RWPE1 (cell line): ENCODE measurements at regions not wholly inside any gene's neighbourhood (a gene's known extent, or its start where the extent isn't known, plus 50 kb on each side); places are given as distances from the start of the nearest gene placed in this dataset.

ENCODE experiments used
- CTCF ChIA-PET: fragments of 350-600 bp; sonication (Branson Sonifier 250); formaldehyde crosslinking; extraction: SDS; loops from one replicate; lab custom pipeline; 2021; lab: Yijun Ruan, JAX
- POLR2A ChIA-PET: fragments of 400-600 bp; formaldehyde crosslinking; extraction: SDS; loops from one replicate; lab custom pipeline; 2020; ENCODE audit warnings: antibody characterized with exemption; ENCODE audit not compliant: low non-redundant PET; lab: Yijun Ruan, JAX
- DNase-seq: peaks from one replicate; pipeline ENCODE4 v3.0.0; 2012; ENCODE audit warnings: low spot score
- H3K27ac ChIP-seq: fragments of 450-650 bp; 2 replicates; pipeline ENCODE4 v1.5.1; 2017
- CTCF ChIP-seq: fragments of 450-650 bp; conservative IDR thresholded peaks from 2 replicates; pipeline ENCODE4 v1.5.1; 2017; ENCODE audit warnings: low read depth, mild to moderate bottlenecking

DNA sequence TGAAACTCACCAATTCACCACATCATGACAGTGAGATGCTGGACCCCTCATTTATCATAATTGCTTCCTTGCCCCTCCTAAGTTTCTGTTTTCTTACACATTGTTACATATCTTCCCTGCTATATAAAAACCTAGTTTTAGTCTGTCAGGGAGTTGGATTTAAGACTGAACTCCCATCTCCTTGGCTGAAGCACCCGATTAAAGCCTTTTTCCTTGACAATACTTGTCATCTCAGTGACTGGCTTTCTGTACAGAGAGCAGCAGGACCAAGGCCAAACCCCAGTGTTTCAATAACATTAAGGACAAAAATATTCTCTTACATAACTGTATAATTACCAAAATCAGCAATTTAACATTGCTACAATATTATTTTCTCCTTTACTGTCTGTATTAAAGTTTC lies 928.4 kb downstream of the TMTC2 start:
- CTCF ChIA-PET: interaction anchor here (0.6 kb wide), 1 partner anchor 32 kb away, joined by 3 read pairs; no protein-coding TSS in a partner anchor
- POLR2A ChIA-PET: no interaction called here
- no peak for TF ChIP-seq CTCF
- no peak for DNase-seq
- no peak overlapping the region for H3K27ac ChIP-seq

DNA sequence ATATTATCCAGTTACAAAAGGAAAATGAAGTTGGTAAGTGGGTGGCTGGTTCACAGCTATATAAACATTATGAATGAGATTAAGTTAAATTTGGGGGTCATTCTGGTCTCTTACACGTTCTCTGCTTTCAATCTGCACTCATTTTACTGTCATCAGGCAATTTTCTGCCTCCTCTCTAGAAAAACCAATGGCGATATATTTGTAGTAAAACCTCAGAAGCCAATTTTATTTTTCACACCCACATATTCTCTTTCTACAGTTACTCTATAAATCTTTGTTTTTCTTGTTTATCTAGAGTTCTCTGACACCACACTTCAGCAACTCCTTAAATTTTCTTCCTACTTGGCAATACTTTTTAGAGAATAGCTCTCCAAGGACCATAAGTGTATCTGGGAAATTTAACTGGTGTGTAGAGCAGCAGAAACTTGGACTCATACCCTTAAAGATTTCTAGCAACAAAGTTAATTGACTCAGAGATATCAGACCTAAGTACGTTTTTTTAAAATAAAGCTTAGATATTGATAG lies 926.9 kb downstream of the TMTC2 start:
- ChIA-PET CTCF (no interaction called here), POLR2A (no interaction called here)
- no peak for TF ChIP-seq CTCF
- no peak overlapping the region for H3K27ac ChIP-seq
- no peak for DNase-seq

GRCh38 chr12:83603106-83603505 lies 916.4 kb downstream of the TMTC2 start:
- H3K27ac ChIP-seq: no peak overlapping the region
- POLR2A ChIA-PET: no interaction called here
- DNase-seq: no peak
- TF ChIP-seq CTCF: no peak
- CTCF ChIA-PET: no interaction called here

DNA sequence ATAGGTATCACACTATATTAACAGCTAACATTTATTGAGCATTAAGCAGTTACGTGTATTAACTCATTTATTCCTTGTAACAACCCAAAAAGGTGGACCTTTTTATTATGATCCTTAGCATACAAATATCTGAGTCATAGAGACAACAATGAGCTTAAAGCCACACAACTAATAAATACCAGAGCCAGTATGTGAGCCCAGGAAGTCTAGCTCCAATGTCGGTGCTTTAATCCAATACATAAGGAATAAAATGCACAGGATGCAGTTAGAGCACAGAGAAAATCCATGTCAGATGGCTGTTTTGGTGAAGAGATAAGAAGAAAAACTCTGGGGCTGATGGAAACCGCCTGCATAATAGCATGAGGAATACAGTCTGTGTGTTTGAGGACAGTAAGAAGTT lies 888.6 kb downstream of the TMTC2 start:
- ChIA-PET POLR2A (no interaction called here), CTCF (no interaction called here)
- DNase-seq: no peak
- TF ChIP-seq CTCF: no peak
- H3K27ac ChIP-seq: no peak overlapping the region

DNA sequence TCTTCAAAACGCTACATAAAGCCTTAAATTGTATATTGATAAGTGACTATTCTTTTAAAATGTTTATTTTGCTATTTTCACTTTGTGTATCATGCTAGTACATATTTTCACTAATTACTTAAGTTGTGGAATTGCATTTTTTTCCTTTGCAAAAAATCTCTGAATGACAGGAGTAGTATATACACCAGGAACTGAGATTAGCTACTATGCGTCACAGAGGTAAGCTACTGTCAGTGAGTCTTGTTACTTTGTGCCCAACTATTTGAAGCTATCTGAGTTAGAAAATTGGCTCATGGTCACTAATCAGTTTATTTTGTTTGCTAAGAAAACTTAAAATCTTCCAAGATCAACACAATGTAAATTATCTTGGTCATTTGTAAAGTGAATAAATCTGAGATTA lies 887.4 kb downstream of the TMTC2 start:
- POLR2A ChIA-PET: no interaction called here
- CTCF ChIA-PET: no interaction called here
- no peak for DNase-seq
- H3K27ac ChIP-seq: no peak overlapping the region
- no peak for TF ChIP-seq CTCF

- H3K27ac ChIP-seq: no peak overlapping the region
- TF ChIP-seq CTCF: no peak
- ChIA-PET POLR2A (no interaction called here), CTCF (no interaction called here)
- DNase-seq: peak; percentile 46
These were observed 887.0 kb downstream of the TMTC2 start for GRCh38 chr12:83573671-83574070.
